ENCODE measurements at regions not wholly inside any gene's neighbourhood (a gene's known extent, or its start where the extent isn't known, plus 50 kb on each side); places are given as distances from the start of the nearest gene placed in this dataset.

GRCh38 chr1:234543442-234544086 lies 64.6 kb upstream of the TARBP1 start:
- TF ChIP-seq, protein P1, sequence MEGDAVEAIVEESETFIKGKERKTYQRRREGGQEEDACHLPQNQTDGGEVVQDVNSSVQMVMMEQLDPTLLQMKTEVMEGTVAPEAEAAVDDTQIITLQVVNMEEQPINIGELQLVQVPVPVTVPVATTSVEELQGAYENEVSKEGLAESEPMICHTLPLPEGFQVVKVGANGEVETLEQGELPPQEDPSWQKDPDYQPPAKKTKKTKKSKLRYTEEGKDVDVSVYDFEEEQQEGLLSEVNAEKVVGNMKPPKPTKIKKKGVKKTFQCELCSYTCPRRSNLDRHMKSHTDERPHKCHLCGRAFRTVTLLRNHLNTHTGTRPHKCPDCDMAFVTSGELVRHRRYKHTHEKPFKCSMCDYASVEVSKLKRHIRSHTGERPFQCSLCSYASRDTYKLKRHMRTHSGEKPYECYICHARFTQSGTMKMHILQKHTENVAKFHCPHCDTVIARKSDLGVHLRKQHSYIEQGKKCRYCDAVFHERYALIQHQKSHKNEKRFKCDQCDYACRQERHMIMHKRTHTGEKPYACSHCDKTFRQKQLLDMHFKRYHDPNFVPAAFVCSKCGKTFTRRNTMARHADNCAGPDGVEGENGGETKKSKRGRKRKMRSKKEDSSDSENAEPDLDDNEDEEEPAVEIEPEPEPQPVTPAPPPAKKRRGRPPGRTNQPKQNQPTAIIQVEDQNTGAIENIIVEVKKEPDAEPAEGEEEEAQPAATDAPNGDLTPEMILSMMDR (IDR thresholded peaks at IDR 0.05; ENCODE audit: low read length), result no peak
- no peak for TF ChIP-seq EZH2phosphoT487 (IDR thresholded peaks at IDR 0.05; ENCODE audit: low read length)
